AG04450 (cell line): ENCODE measurements at regions not wholly inside any gene's neighbourhood (a gene's known extent, or its start where the extent isn't known, plus 50 kb on each side); places are given as distances from the start of the nearest gene placed in this dataset.

Experiments
- CTCF ChIA-PET: fragments of 300-600, 350-600 bp; formaldehyde crosslinking; extraction: SDS; loops from one replicate; lab custom pipeline; 2022; ENCODE audit warnings: antibody characterized with exemption, inconsistent platforms; lab: Charles Lee
- POLR2A ChIA-PET: fragments of 350-600 bp; formaldehyde crosslinking; extraction: SDS; loops from one replicate; lab custom pipeline; 2021; ENCODE audit warnings: antibody characterized with exemption, inconsistent platforms; lab: Yijun Ruan, JAX
- DNase-seq: peaks from one replicate; pipeline ENCODE4 v3.0.0-alpha.2; 2011; ENCODE audit warnings: low read depth, low spot score
- H3K27ac ChIP-seq: one replicate; pipeline ENCODE4 v1.5.1; 2012; ENCODE audit warnings: low read depth, low read length, control low read depth
- H3K27me3 ChIP-seq: one replicate; pipeline ENCODE4 v1.6.0; 2012; ENCODE audit warnings: low read length; ENCODE audit not compliant: control insufficient read depth, insufficient read depth
- H3K4me3 ChIP-seq: 2 replicates; pipeline ENCODE4 v1.5.1; 2011; ENCODE audit warnings: mild to moderate bottlenecking, low read depth, low read length, control low read depth
- H3K9me3 ChIP-seq: 2 replicates; pipeline ENCODE4 v1.5.1; 2012; ENCODE audit warnings: low read length; ENCODE audit not compliant: control insufficient read depth, insufficient read depth
- TF ChIP-seq, protein P1 (sequence below): IDR thresholded peaks from 2 replicates; pipeline ENCODE4 v1.5.1; 2011; ENCODE audit warnings: low read depth, low read length, control low read depth, inconsistent platforms

DNA sequence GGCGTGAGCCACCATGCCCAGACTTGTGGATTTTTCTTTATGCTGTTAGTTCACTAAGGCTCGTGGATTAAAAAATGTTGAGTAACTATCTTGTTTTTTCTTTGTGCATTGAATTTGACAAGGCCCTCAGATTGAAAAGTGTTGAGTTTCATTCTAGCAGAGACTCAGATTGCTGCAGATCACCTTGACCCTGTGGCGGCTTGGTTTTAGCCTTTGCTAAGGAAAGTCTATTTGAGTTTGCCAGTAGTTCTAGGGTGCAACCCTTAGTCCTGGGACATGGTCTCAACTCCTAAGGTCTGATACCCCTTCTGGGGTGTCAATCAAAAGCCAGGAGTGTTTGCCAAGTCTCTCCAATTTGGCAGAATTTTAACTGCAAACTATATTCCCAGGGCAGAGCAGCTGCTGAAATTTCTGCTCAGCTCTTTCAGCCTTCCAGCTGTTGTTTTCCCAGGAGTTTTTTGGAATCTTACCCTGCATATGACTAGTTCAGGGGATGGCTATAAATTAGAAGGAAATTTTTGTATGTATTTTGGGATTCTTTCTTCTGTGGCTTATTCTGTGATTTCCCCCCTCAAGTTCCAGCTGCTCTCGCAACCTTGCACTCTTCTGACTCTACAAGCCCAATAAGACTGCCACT is 84.3 kb upstream of the HAND1 start:
- DNase-seq: no peak
- H3K4me3 ChIP-seq: no peak overlapping the region
- TF ChIP-seq, protein P1, sequence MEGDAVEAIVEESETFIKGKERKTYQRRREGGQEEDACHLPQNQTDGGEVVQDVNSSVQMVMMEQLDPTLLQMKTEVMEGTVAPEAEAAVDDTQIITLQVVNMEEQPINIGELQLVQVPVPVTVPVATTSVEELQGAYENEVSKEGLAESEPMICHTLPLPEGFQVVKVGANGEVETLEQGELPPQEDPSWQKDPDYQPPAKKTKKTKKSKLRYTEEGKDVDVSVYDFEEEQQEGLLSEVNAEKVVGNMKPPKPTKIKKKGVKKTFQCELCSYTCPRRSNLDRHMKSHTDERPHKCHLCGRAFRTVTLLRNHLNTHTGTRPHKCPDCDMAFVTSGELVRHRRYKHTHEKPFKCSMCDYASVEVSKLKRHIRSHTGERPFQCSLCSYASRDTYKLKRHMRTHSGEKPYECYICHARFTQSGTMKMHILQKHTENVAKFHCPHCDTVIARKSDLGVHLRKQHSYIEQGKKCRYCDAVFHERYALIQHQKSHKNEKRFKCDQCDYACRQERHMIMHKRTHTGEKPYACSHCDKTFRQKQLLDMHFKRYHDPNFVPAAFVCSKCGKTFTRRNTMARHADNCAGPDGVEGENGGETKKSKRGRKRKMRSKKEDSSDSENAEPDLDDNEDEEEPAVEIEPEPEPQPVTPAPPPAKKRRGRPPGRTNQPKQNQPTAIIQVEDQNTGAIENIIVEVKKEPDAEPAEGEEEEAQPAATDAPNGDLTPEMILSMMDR: no peak
- no peak overlapping the region for H3K27ac ChIP-seq
- no peaks in the 10 kb centered on the region for H3K9me3 ChIP-seq
- CTCF ChIA-PET: interaction anchor here (0.7 to 1.2 kb wide), 2 partner anchors 42 to 489 kb away, joined by 3 read pairs; no protein-coding TSS in a partner anchor
- no peaks in the 10 kb centered on the region for H3K27me3 ChIP-seq
- POLR2A ChIA-PET: no interaction called here

DNA sequence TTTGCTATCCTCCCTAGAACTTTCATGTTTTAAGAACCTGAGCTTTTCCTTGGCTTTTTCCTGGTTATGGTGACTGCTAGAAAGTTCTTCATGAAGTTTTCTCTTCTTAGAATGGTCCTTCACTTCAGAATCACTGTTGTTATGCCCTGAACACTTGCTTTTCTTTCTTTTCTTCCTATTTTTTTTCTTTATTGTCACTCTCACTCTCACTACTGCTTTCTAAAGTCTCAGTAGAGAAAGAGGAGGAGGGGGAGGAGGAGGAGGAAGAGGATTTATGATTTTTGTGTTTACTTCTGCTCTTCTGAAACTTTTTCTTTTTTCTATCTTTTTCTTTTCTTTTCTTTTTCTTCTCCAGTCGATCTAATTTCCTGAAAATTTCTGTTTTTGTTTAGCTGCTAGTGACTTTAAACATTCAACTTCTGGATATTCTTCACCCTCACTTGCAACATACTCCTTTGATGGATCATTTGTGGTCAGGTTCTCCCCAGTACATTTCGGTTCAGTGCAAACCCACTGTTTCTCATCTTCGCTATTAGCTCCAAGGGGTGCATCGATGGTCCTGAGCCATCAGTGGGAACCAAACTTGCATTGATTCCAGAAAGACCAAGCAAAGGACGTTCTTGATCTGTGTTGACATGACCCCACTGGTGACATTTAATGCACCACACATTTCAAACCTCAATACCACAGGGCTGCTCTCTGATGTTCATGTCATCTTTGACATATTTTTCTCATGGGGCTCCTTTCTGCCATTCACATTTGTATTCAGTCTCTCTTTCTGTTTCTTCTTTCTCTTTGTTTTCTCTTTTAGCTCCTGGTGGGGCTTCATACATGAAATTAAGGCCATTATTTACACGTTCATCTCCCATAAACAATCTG is 81.6 kb upstream of the HAND1 start:
- CTCF ChIA-PET: no interaction called here
- no peak overlapping the region for H3K4me3 ChIP-seq
- no peaks in the 10 kb centered on the region for H3K9me3 ChIP-seq
- no peak for DNase-seq
- POLR2A ChIA-PET: no interaction called here
- H3K27ac ChIP-seq: no peak overlapping the region
- H3K27me3 ChIP-seq: no peaks in the 10 kb centered on the region
- TF ChIP-seq, protein P1: no peak

DNA sequence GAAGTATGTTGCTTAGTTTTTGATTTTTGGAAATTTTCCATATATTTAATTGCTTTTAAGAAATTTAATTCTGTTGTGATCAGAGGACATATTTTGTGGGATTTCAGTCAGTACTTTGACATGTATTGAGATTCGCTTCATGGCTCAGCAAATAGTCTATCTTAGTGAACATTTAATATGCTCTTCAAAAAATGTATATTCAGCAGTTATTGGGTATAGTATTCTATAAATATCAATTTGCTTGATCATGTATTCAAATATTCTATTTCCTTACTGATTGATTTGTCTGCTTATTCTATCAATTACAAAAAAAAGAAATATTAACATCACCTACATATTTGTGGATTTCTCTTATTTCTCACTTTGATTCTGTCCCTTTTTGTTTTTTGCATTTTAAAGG is 79.5 kb upstream of the HAND1 start:
- no peaks in the 10 kb centered on the region; the same call in 1 of the 2 replicates for H3K9me3 ChIP-seq
- H3K27ac ChIP-seq: no peak overlapping the region
- ChIA-PET CTCF (interaction anchor here (0.9 kb wide), 1 partner anchor 37 kb away, joined by 5 read pairs; no protein-coding TSS in a partner anchor), POLR2A (no interaction called here)
- TF ChIP-seq, protein P1: no peak
- DNase-seq: no peak
- no peak overlapping the region for H3K4me3 ChIP-seq
- H3K27me3 ChIP-seq: no peaks in the 10 kb centered on the region

DNA sequence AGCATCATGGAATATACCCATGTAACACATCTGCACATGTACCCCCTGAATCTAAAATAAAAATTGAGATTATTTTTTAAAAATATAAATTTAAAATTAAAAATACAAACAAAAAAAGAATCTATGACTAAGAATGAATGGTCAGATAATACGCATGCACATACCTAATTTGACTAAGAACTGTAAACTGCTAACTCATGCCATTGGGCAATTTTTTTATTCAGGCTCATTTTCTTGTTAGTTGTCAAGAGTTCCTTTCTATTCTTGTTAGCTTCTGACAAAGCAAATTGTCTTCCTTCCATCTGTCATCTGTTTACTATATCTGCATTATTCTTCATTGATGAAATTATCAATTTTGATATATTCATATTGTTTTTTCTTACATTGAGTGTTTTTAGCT is 69.5 kb upstream of the HAND1 start:
- no peak overlapping the region for H3K27ac ChIP-seq
- H3K4me3 ChIP-seq: no peak overlapping the region
- H3K9me3 ChIP-seq: no peaks in the 10 kb centered on the region
- CTCF ChIA-PET: no interaction called here
- TF ChIP-seq, protein P1: no peak
- peaks cover 13% of the 10 kb centered on the region for H3K27me3 ChIP-seq
- DNase-seq: no peak
- POLR2A ChIA-PET: no interaction called here

DNA sequence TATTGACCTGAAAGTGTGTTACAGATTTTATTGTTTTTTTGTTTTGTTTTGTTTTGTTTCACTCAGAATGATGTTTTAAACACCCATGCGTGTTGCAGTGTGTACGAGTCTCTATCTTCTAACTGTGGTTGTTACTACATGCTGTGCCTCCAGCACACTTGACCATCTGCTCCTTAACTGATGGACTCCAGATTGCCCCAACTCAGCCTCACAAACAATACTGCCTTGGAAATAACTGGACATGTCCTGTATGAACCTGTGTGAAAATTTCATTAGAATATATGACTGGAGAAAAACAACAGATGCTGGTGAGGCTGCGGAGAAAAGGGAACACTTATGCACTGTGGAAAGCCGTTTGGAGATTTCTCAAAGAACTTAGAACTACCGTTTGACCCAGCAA is 68.7 kb upstream of the HAND1 start:
- peaks cover 18% of the 10 kb centered on the region for H3K27me3 ChIP-seq
- no peak overlapping the region for H3K4me3 ChIP-seq
- TF ChIP-seq, protein P1: no peak
- ChIA-PET POLR2A (no interaction called here), CTCF (interaction anchor here (1.3 kb wide), 1 partner anchor 26 kb away, joined by 5 read pairs; no protein-coding TSS in a partner anchor)
- no peak for DNase-seq
- H3K9me3 ChIP-seq: no peaks in the 10 kb centered on the region
- H3K27ac ChIP-seq: no peak overlapping the region
